ENCODE measurements at regions not wholly inside any gene's neighbourhood (a gene's known extent, or its start where the extent isn't known, plus 50 kb on each side); places are given as distances from the start of the nearest gene placed in this dataset.

DNA sequence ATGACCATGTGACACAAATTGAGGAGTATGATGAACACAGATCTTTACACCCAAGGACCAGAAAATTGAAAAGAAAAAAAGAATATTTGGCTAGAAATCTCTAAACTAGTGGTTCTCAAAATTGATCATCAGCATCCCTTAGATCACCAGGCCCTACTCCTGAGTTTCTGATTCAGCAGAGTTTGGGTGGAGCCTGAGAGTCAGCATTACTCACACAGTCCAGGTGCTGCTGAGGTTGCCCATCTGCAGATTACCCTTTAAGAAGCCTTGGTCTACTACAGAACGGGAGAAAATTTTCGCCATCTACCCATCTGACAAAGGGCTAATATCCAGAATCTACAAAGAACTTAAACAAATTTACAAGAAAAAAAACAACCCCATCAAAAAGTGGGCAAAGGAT, 182.8 kb downstream of the MOSPD2 start:
- TF ChIP-seq, protein P1, sequence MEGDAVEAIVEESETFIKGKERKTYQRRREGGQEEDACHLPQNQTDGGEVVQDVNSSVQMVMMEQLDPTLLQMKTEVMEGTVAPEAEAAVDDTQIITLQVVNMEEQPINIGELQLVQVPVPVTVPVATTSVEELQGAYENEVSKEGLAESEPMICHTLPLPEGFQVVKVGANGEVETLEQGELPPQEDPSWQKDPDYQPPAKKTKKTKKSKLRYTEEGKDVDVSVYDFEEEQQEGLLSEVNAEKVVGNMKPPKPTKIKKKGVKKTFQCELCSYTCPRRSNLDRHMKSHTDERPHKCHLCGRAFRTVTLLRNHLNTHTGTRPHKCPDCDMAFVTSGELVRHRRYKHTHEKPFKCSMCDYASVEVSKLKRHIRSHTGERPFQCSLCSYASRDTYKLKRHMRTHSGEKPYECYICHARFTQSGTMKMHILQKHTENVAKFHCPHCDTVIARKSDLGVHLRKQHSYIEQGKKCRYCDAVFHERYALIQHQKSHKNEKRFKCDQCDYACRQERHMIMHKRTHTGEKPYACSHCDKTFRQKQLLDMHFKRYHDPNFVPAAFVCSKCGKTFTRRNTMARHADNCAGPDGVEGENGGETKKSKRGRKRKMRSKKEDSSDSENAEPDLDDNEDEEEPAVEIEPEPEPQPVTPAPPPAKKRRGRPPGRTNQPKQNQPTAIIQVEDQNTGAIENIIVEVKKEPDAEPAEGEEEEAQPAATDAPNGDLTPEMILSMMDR (IDR thresholded peaks at IDR 0.05) = no peak
- TF ChIP-seq POLR2A (IDR thresholded peaks at IDR 0.05) (no peak), EP300 (IDR thresholded peaks at IDR 0.05) (no peak), POLR2AphosphoS5 (IDR thresholded peaks at IDR 0.05) (no peak)
- WGBS, 2 donors (ENCODE audit: low coverage in 1 of 2) = no CpG with 5 or more reads among the region's 2 CpGs
- H3K4me3 ChIP-seq = no peak overlapping the region
- no peaks in the 10 kb centered on the region for H3K27me3 ChIP-seq
- no peaks in the 10 kb centered on the region for H3K4me1 ChIP-seq
- no peaks in the 10 kb centered on the region for H3K9me3 ChIP-seq
- H3K27ac ChIP-seq = no peak overlapping the region
- no peaks in the 10 kb centered on the region for H3K36me3 ChIP-seq
- no peak for ATAC-seq

DNA sequence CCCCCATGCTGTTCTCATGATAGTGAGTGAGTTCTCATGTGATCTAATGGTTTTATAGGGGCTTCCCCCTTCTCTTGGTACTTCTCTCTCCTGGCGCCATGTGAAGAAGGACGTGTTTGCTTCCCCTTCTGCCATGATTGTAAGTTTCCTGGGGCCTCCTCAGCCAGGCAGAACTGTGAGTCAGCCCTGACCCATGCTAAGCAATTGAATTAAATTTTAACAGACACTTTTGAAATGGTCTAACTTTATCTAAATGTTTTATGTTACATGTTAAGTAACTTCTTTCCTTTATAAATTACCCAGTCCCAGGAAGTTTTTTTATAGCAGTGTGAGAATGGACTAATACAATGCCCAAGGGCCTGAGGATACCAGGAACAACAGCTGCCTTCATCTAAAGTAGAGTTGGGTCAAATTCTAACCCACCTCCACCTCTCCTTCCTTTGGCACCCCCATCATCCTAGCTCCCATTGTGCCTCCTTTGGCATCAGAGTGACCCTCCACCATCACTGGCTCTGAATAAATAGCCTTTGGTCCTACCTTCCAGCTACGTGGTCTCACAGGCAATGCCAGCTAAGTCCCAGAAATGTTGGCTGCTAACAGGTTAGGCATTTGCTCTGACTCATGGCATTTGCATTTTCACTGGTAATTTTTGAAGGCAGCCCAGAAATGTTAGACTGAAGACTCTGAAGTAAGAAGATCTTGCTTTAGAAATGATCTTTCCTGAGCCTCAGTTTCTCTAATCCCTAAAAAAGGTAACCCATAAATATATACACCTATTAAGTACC, 182.1 kb downstream of the MOSPD2 start:
- H3K9me3 ChIP-seq = no peaks in the 10 kb centered on the region
- H3K4me1 ChIP-seq = no peaks in the 10 kb centered on the region
- WGBS, 2 donors (ENCODE audit: low coverage in 1 of 2) = 67% methylated on average over 1 of the region's 3 CpGs; no CpG with 5 or more reads in 1 of the 2 donors
- ATAC-seq = no peak
- H3K4me3 ChIP-seq = no peak overlapping the region
- TF ChIP-seq POLR2A (IDR thresholded peaks at IDR 0.05) = no peak
- no peak for TF ChIP-seq EP300 (IDR thresholded peaks at IDR 0.05)
- TF ChIP-seq, protein P1 (IDR thresholded peaks at IDR 0.05) = no peak
- TF ChIP-seq POLR2AphosphoS5 (IDR thresholded peaks at IDR 0.05) = no peak
- H3K27ac ChIP-seq = no peak overlapping the region
- H3K36me3 ChIP-seq = no peaks in the 10 kb centered on the region
- H3K27me3 ChIP-seq = no peaks in the 10 kb centered on the region

DNA sequence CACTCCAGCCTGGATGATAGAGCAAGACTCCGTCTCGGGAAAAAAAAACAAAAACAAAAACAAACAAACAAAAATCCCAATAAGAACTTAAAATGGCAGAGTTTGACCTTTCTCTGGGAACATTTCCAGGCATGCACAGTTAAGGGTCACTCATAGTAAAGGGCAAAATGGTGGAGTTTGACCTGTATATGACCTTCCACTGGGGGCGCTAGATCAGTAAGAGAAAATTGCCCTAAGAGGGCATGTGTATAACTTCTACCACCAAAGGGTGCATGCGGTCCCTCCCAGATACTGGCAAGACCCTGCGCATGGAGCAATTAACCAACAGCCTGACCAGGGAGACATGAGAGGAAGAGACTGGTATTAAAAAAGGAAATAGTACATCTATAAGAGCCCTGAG, 177.2 kb downstream of the MOSPD2 start:
- no peak overlapping the region for H3K4me3 ChIP-seq
- H3K27me3 ChIP-seq = no peaks in the 10 kb centered on the region
- H3K4me1 ChIP-seq = no peaks in the 10 kb centered on the region
- TF ChIP-seq POLR2A (IDR thresholded peaks at IDR 0.05) = no peak
- no peak for TF ChIP-seq EP300 (IDR thresholded peaks at IDR 0.05)
- no peak for TF ChIP-seq POLR2AphosphoS5 (IDR thresholded peaks at IDR 0.05)
- TF ChIP-seq, protein P1 (IDR thresholded peaks at IDR 0.05) = no peak
- 77 to 83% methylated on average over 1 to 3 of the region's 5 CpGs for WGBS, 2 donors (ENCODE audit: low coverage in 1 of 2)
- H3K9me3 ChIP-seq = no peaks in the 10 kb centered on the region
- no peak overlapping the region for H3K27ac ChIP-seq
- ATAC-seq = no peak
- H3K36me3 ChIP-seq = no peaks in the 10 kb centered on the region

DNA sequence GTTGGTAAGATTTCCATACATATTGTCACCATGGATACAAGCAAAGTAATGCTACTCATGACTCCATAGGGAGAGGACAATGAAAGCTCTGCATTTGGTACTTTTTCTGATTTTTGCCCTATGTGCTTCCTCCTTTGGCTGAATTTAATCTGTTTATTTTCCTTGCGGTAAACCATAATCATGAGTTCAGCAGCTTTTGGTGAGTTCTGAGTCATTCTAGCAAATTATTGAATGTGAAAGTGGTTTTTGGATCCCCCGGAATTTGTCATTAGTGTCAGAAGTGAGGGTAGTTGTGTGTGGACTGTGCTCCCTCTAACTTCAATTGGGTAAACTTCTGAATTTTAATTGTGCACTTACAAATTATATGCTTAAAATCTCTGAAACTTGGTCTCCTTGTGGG, 170.3 kb downstream of the MOSPD2 start:
- WGBS, 2 donors (ENCODE audit: low coverage in 1 of 2) = 50 to 74% methylated on average over 2 of the region's 2 CpGs
- Histone ChIP-seq H3K4me3 (no peak overlapping the region), H3K27ac (no peak overlapping the region), H3K9me3 (no peaks in the 10 kb centered on the region), H3K27me3 (no peaks in the 10 kb centered on the region), H3K36me3 (no peaks in the 10 kb centered on the region), H3K4me1 (no peaks in the 10 kb centered on the region)
- TF ChIP-seq, protein P1 (IDR thresholded peaks at IDR 0.05) = no peak
- TF ChIP-seq POLR2AphosphoS5 (IDR thresholded peaks at IDR 0.05) = no peak
- TF ChIP-seq EP300 (IDR thresholded peaks at IDR 0.05) = no peak
- TF ChIP-seq POLR2A (IDR thresholded peaks at IDR 0.05) = no peak
- no peak for ATAC-seq

GRCh38 chrX:15033917-15034316, 160.7 kb downstream of the MOSPD2 start:
- no peak for ATAC-seq
- no peak for TF ChIP-seq EP300 (IDR thresholded peaks at IDR 0.05)
- TF ChIP-seq POLR2A (IDR thresholded peaks at IDR 0.05) = no peak
- TF ChIP-seq, protein P1 (IDR thresholded peaks at IDR 0.05) = no peak
- TF ChIP-seq POLR2AphosphoS5 (IDR thresholded peaks at IDR 0.05) = no peak
- Histone ChIP-seq H3K4me3 (no peak overlapping the region), H3K36me3 (no peaks in the 10 kb centered on the region), H3K4me1 (no peaks in the 10 kb centered on the region), H3K27ac (no peak overlapping the region), H3K9me3 (no peaks in the 10 kb centered on the region), H3K27me3 (no peaks in the 10 kb centered on the region)

Measured in gastroesophageal sphincter (tissue), 4 donors.